Stimulated activated naive B cell treated with anti-CD40 and anti-IgM and Interleukin-4, amounts not matched to agents 10 μg/mL and 1 μg/mL and 100 μg/mL, for 72 hours (primary cell): ENCODE measurements at regions not wholly inside any gene's neighbourhood (a gene's known extent, or its start where the extent isn't known, plus 50 kb on each side); places are given as distances from the start of the nearest gene placed in this dataset.

Source experiments
- ATAC-seq, 2 donors: fragments of 150-1000 bp; cut with Tn5 transposase; replicated peaks; 2 replicates each; pipeline ENCODE4 v1.10.0; 2021; ENCODE audit warnings: moderate library complexity in 1 of 2
- DNase-seq: peaks from one replicate; pipeline ENCODE4 v3.0.0; 2021
- H3K27ac Mint-ChIP-seq: one replicate; pipeline ENCODE4 v1.8.0; 2022; ENCODE audit warnings: mild to moderate bottlenecking, mixed read lengths
- H3K27me3 Mint-ChIP-seq, 2 donors: one replicate each; pipeline ENCODE4 v1.8.0; 2022; ENCODE audit warnings: mixed read lengths in 2 of 2
- H3K36me3 Mint-ChIP-seq, 2 donors: one replicate each; pipeline ENCODE4 v1.8.0; 2022; ENCODE audit warnings: mixed read lengths in 2 of 2, mild to moderate bottlenecking in 1 of 2
- H3K4me1 Mint-ChIP-seq, 2 donors: one replicate each; pipeline ENCODE4 v1.8.0; 2022; ENCODE audit warnings: mixed read lengths in 2 of 2, mild to moderate bottlenecking in 1 of 2
- H3K4me3 Mint-ChIP-seq, 2 donors: one replicate each; pipeline ENCODE4 v1.8.0; 2022; ENCODE audit warnings: mild to moderate bottlenecking in 2 of 2, mixed read lengths in 2 of 2, moderate library complexity in 1 of 2
- H3K9me3 Mint-ChIP-seq, 2 donors: one replicate each; pipeline ENCODE4 v1.8.0; 2022; ENCODE audit warnings: mixed read lengths in 2 of 2, mild to moderate bottlenecking in 1 of 2

DNA sequence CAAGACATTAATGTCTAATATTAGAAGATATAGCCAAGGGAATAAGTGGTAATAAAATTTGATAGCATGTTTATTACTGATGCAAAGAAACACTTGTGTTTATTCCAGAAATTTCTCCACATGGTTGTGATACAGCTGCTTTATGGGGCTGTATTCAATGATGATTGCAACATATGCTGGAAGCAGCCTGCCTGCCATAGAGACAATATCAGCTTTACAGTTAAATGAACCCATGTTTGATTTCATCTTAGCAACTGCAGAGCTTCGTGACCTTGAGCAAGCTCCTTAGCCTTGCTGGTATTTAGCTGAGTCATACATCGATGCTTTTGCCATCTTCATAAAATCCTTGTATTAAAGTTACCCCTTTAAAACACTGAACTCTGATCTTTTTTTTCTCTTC lies 168.1 kb upstream of the STAC start:
- H3K27me3 Mint-ChIP-seq: no peaks in the 10 kb centered on the region
- no peak for DNase-seq
- no peak overlapping the region for H3K4me3 Mint-ChIP-seq
- no peaks in the 10 kb centered on the region for H3K36me3 Mint-ChIP-seq
- H3K4me1 Mint-ChIP-seq: no peaks in the 10 kb centered on the region
- no peak for ATAC-seq
- no peaks in the 10 kb centered on the region for H3K9me3 Mint-ChIP-seq
- no peak overlapping the region for H3K27ac Mint-ChIP-seq

DNA sequence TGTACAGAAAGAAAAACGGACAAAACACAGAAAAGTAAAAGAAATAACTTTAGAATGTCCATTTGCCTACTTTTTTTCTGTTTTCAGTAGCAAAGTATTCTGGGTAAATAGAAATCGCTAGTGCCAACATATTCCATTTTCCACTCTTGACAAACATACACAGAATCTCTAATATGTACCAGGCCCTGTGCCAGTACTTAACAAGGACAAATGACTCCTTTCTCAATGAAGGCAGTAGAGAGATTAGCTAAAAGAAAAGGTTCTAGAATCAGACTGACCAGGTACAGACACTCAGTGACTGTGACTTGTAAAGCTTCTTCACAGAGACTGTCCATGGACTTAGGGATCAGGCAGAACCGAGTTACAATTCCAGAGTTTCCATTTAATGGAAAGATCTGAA lies 165.8 kb upstream of the STAC start:
- no peak for DNase-seq
- no peak overlapping the region for H3K27ac Mint-ChIP-seq
- H3K36me3 Mint-ChIP-seq: no peaks in the 10 kb centered on the region
- no peaks in the 10 kb centered on the region for H3K27me3 Mint-ChIP-seq
- H3K4me3 Mint-ChIP-seq: no peak overlapping the region
- no peaks in the 10 kb centered on the region for H3K4me1 Mint-ChIP-seq
- no peaks in the 10 kb centered on the region for H3K9me3 Mint-ChIP-seq
- ATAC-seq: no peak

DNA sequence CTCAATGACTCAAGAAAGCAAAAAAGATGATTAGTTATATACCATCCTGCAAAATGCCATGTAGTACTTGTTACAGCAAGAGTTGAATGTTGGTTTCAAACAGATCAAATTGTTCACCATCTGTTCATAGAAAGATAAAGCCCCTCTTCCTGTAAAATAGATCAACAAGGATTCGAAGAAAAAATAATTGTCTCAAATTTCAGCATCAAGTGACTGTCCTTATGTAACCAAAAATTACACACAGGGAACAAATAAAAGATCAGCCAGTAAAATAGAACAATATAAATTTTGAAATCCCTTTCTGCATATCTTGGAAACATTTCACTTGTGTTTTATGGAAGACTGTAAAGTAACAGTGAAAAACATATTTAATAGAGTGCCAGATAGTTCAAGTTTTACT lies 165.1 kb upstream of the STAC start:
- Mint-ChIP-seq H3K4me3 (no peak overlapping the region), H3K4me1 (no peaks in the 10 kb centered on the region), H3K27ac (no peak overlapping the region), H3K27me3 (no peaks in the 10 kb centered on the region), H3K36me3 (no peaks in the 10 kb centered on the region), H3K9me3 (no peaks in the 10 kb centered on the region)
- no peak for ATAC-seq
- DNase-seq: no peak

DNA sequence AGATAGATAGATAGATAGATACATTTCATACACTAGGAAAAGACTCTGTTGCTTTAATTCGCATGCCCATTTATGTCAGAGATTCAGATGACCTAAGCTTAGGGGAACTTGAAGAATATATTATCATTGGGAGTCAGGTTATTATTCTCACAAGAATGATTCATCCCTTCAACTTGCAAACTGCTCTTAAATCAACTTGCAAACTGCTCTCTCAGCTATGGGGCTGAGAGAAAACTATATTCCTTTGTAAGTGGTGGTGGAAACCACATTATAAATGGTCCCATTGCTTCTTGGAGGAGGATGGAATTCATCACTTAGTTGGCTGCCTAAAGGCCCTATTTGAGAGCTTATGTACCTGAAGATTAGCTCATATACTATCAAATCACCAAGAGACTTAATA lies 160.9 kb upstream of the STAC start:
- Mint-ChIP-seq H3K9me3 (no peaks in the 10 kb centered on the region), H3K4me3 (no peak overlapping the region), H3K27me3 (no peaks in the 10 kb centered on the region), H3K27ac (no peak overlapping the region), H3K4me1 (no peaks in the 10 kb centered on the region), H3K36me3 (no peaks in the 10 kb centered on the region)
- no peak for DNase-seq
- no peak for ATAC-seq

DNA sequence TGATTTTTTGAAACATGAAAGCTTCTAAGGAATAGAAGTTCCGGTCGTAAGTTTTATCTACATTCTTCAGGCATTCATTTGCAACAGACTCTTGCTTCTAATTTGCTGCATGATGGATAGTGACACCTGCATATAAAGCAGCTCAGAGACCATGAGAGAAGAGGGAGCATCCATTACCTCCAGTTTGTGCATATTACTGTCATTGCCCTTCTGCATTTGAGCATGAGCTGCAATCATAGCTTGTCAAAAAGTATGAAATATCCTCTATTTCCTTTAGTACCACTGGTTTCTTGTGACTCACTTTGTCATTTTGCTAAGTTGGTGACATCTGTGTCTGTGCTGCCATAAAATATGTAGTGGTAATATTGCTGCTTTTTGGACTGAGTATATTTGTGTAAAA lies 160.1 kb upstream of the STAC start:
- no peaks in the 10 kb centered on the region for H3K27me3 Mint-ChIP-seq
- no peak for ATAC-seq
- H3K4me1 Mint-ChIP-seq: no peaks in the 10 kb centered on the region
- no peaks in the 10 kb centered on the region for H3K36me3 Mint-ChIP-seq
- DNase-seq: no peak
- no peak overlapping the region for H3K27ac Mint-ChIP-seq
- H3K9me3 Mint-ChIP-seq: no peaks in the 10 kb centered on the region
- H3K4me3 Mint-ChIP-seq: no peak overlapping the region

DNA sequence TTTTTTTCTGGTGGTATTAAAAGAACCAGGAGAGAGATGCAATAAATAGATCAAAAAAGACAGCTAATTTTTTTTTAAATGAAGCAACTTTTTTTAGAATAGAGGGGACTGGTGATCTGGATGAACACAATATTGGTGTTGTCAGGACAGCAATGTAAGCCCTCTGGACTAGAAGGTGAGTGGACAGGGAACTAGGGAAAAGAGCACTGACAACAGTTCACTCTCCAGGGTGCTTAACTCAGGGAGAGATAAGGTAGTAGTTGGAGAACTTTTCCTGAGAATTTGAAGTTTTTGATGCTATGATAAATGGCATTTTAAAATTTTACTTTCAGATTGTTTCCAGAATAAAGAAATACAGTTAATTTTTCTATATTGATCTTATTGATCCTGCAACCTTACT lies 158.3 kb upstream of the STAC start:
- H3K36me3 Mint-ChIP-seq: no peaks in the 10 kb centered on the region
- ATAC-seq: no peak
- H3K9me3 Mint-ChIP-seq: no peaks in the 10 kb centered on the region
- no peaks in the 10 kb centered on the region for H3K4me1 Mint-ChIP-seq
- no peak overlapping the region for H3K27ac Mint-ChIP-seq
- H3K4me3 Mint-ChIP-seq: no peak overlapping the region
- no peaks in the 10 kb centered on the region for H3K27me3 Mint-ChIP-seq
- DNase-seq: no peak

DNA sequence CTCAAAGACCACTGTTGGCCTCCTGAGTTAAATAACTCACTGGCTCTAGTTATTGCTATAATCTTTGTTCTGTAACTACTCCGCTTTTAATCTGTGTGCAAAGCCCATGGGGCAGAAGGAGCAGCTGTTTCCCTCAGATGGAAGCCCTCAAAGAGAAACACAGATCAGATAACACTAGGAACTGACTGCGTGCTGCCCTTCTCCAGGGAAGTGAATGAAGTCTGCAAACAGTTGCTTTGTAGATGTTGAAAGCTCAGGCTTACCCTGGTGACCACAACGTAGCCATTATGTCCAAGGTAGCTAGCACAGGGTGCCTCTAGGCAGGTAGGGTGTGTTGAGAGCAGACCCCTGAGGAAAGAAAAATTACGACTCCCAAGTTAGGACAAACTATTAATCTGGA lies 152.3 kb upstream of the STAC start:
- H3K4me1 Mint-ChIP-seq: no peaks in the 10 kb centered on the region
- H3K27ac Mint-ChIP-seq: no peak overlapping the region
- no peak overlapping the region for H3K4me3 Mint-ChIP-seq
- peaks cover 0 to 6% of the 10 kb centered on the region in 2 donors for H3K27me3 Mint-ChIP-seq
- ATAC-seq (no peak), DNase-seq (no peak)
- peaks cover 0 to 1% of the 10 kb centered on the region in 2 donors for H3K9me3 Mint-ChIP-seq
- H3K36me3 Mint-ChIP-seq: no peaks in the 10 kb centered on the region

DNA sequence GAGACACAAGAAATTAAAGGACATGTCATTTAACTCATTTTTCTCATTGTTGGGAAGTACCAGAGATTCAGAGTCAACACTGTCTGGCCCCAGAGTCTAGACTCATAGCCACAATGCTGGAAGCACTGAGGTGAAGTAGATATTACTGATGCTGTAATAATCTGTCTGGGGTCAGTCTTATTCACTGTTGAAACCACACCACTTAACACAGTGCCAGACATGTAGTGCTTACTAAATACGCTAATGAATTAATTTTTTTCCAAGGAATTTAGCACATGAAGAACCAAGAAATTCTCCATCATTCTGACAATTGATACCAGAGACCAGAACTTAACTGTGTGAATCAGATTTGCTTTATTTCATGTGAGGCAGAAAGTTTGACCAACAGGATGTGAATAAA lies 150.8 kb upstream of the STAC start:
- H3K4me1 Mint-ChIP-seq: no peaks in the 10 kb centered on the region
- H3K27me3 Mint-ChIP-seq: peaks cover 0 to 11% of the 10 kb centered on the region in 2 donors
- H3K36me3 Mint-ChIP-seq: no peaks in the 10 kb centered on the region
- ATAC-seq (no peak), DNase-seq (no peak)
- H3K27ac Mint-ChIP-seq: no peak overlapping the region
- H3K4me3 Mint-ChIP-seq: no peak overlapping the region
- H3K9me3 Mint-ChIP-seq: peaks cover 0 to 2% of the 10 kb centered on the region in 2 donors

DNA sequence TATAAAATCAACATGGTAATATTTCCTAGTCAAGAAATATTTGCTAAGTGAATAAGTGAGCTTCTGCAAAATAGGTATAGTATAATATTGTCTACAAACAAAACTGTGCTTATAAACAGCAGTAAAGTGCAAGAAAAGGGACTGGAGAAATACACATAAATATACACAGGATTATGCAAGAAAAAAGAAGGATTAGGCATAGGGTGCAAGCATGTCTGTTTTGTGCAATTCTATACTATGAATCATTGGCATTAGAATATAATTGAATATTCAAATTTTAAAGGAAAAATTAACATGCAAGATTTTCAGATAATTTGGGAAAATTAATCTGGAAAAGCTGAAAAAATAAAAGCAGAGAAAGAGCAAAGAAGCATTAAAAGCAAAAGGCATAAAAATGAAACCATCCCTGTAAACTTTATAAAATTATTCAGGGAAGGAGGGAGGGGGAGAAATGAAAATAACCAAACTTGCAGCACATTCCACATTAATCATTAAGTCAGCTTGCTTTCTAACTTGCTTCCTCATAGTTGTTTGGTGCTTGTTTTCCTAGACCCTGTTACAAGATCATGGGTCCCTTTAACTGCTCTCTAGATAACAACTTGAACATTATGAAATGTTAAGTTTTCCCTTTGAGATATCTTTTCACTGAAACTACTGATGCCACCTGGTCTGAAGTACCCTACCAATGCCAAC lies 147.4 kb upstream of the STAC start:
- Mint-ChIP-seq H3K27me3 (peaks cover 0 to 11% of the 10 kb centered on the region in 2 donors), H3K4me1 (no peaks in the 10 kb centered on the region), H3K27ac (no peak overlapping the region), H3K9me3 (peaks cover 10 to 17% of the 10 kb centered on the region in 2 donors), H3K4me3 (no peak overlapping the region), H3K36me3 (peaks cover 0 to 2% of the 10 kb centered on the region in 2 donors)
- ATAC-seq (no peak), DNase-seq (no peak)

DNA sequence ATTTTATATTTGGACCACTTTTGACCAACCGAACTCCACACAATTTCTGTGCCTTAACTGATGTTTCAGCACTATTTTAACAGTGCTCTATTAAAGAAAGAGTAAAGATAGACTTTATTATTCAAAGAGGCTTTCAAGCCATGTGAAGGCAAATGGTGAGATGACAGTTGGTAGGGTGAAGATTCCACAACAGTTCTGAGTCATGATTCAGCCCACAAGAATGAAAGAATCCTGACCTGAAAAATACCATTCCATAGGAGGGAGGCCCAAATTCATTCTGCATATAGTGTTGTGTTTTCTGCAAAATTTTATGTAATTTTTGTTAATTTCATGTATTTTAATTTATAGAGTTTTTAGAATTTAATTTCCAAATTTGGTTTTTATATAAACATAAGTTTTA lies 135.6 kb upstream of the STAC start:
- no peak overlapping the region for H3K4me3 Mint-ChIP-seq
- no peak for DNase-seq
- no peak for ATAC-seq

DNA sequence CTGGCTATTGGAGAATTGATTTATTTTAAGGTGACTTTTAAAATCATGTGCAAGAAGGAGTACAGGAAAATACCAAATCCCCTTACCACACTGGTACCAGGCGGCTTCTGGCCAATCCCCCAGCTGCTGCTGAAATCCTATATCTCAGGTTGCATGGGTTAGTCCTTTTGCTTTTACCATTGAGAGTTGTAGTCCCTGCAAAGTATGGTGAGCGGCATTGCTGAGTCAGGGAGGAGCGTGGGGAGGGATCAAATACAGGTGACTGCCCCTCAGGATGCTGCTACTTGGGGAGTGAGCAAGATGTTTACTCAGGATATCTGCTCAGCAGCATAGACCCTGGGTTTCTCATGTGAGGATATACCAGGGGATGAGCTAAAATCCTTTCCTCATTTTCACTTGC lies 131.9 kb upstream of the STAC start:
- H3K27ac Mint-ChIP-seq: no peak overlapping the region
- no peaks in the 10 kb centered on the region for H3K27me3 Mint-ChIP-seq
- DNase-seq (no peak), ATAC-seq (no peak)
- H3K36me3 Mint-ChIP-seq: peaks cover 0 to 2% of the 10 kb centered on the region in 2 donors
- H3K4me1 Mint-ChIP-seq: peaks cover 0 to 6% of the 10 kb centered on the region in 2 donors
- peaks cover 10 to 18% of the 10 kb centered on the region in 2 donors for H3K9me3 Mint-ChIP-seq
- no peak overlapping the region for H3K4me3 Mint-ChIP-seq

More for the DNA sequence above, 135.6 kb upstream of the STAC start:
- no peaks in the 10 kb centered on the region for H3K36me3 Mint-ChIP-seq
- no peaks in the 10 kb centered on the region for H3K27me3 Mint-ChIP-seq
- no peaks in the 10 kb centered on the region for H3K4me1 Mint-ChIP-seq
- H3K27ac Mint-ChIP-seq: no peak overlapping the region
- no peaks in the 10 kb centered on the region for H3K9me3 Mint-ChIP-seq

DNA sequence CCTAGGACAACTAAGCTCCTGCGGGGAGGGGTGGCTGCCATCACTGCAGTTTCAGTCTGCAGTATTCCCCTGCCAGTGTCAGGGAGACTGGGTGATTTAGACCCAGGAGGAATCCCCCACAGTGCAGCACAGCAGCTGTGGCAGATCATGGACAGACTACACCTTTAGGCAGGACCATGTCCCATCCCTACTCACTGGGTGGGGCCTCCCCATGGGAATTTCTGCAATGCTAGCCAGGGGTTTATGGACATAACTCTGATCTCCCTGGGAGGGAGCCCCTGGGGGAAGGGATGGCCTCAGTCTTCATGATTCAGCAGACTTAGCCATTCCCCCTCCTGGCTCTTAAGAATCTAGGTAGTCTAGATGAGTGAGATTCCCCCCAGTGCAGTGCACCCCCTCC lies 130.1 kb upstream of the STAC start:
- Mint-ChIP-seq H3K4me1 (peaks cover 0 to 6% of the 10 kb centered on the region in 2 donors), H3K27me3 (no peaks in the 10 kb centered on the region), H3K36me3 (peaks cover 0 to 2% of the 10 kb centered on the region in 2 donors), H3K27ac (no peak overlapping the region), H3K4me3 (no peak overlapping the region), H3K9me3 (peaks cover 15 to 18% of the 10 kb centered on the region in 2 donors)
- no peak for ATAC-seq
- DNase-seq: no peak

DNA sequence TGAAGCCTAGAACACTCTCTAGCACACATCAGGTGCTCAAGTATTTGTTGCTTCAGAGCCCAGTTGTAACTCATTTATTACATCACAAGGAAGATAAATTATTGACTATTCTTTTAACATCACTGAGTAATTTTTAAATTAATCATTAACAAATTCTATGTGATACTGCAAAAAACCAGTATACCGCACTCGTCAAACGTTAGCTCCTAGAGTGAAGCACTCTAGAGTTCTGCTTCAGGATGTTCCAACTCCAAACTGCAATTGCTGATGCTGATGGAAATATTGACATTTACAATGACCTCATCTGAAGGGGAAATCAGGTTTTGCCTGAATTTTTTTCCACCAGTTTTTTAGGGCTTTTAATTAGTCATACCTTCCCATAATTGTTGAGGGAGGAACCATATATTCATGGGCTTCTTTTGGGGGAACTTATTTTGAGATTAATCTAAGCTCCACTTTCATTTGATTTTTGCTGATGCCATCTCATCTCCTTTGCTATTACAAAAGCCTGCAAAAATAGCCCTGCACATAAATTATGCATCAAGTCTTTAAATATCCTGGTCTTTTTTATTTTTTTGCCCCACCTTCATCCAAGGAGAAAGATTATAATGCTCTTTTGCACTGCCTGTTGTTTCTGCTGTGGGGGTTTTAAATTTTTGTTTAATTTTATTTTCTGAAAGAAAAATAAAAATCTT lies 123.0 kb upstream of the STAC start:
- no peak for DNase-seq
- peaks cover 10 to 14% of the 10 kb centered on the region in 2 donors for H3K9me3 Mint-ChIP-seq

DNA sequence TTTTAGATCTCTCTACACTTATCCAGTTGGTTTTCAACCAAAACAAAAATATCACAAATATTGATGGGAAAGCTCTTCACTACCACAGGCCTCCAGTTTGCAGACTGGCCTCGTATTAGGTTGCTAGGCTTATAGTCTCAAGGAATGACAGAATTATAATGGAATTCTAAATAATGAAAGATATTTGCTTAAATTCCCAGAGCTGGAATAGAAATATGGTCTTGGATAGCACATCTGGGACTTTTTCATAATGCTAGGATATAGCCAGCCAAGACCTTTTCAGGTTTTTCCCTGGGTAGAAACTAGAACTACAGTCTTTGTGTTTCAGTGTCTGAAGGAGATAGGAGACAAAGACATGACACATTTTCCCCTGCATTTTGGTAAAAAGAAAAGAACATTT lies 121.9 kb upstream of the STAC start:
- no peak for DNase-seq
- Mint-ChIP-seq H3K9me3 (peaks cover 9% of the 10 kb centered on the region in 2 donors), H3K4me3 (no peak overlapping the region), H3K4me1 (no peaks in the 10 kb centered on the region), H3K36me3 (no peaks in the 10 kb centered on the region), H3K27ac (no peak overlapping the region), H3K27me3 (no peaks in the 10 kb centered on the region)
- no peak for ATAC-seq

More for the DNA sequence above, 123.0 kb upstream of the STAC start:
- H3K4me1 Mint-ChIP-seq: no peaks in the 10 kb centered on the region
- no peak overlapping the region for H3K27ac Mint-ChIP-seq
- H3K27me3 Mint-ChIP-seq: no peaks in the 10 kb centered on the region
- H3K36me3 Mint-ChIP-seq: peaks cover 0 to 2% of the 10 kb centered on the region in 2 donors
- no peak for ATAC-seq
- no peak overlapping the region for H3K4me3 Mint-ChIP-seq

DNA sequence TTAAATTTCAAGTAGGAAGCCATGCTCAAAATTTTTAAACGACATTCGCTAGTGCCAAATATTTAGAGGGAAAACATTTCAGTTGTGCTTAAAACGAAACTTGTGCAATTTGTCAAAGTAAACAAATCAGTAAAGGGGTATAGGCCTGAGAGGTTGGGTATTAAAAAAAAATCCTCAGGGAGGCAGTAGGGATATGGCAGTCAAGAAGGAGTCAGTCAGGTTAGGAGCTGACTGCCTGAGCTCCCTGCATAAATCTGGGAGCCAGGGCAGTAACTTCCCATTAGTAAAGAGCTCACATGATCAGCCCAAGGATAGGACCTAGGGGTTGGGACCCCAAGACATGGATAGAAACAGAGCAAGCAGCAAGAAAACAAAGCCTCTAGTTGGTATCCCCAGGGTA lies 120.7 kb upstream of the STAC start:
- H3K9me3 Mint-ChIP-seq: peaks cover 5 to 9% of the 10 kb centered on the region in 2 donors
- ATAC-seq: no peak
- no peaks in the 10 kb centered on the region for H3K27me3 Mint-ChIP-seq
- no peak for DNase-seq
- H3K4me3 Mint-ChIP-seq: no peak overlapping the region
- H3K27ac Mint-ChIP-seq: no peak overlapping the region
- no peaks in the 10 kb centered on the region for H3K36me3 Mint-ChIP-seq
- H3K4me1 Mint-ChIP-seq: no peaks in the 10 kb centered on the region
